ENCODE measurements at regions not wholly inside any gene's neighbourhood (a gene's known extent, or its start where the extent isn't known, plus 50 kb on each side); places are given as distances from the start of the nearest gene placed in this dataset.

DNA sequence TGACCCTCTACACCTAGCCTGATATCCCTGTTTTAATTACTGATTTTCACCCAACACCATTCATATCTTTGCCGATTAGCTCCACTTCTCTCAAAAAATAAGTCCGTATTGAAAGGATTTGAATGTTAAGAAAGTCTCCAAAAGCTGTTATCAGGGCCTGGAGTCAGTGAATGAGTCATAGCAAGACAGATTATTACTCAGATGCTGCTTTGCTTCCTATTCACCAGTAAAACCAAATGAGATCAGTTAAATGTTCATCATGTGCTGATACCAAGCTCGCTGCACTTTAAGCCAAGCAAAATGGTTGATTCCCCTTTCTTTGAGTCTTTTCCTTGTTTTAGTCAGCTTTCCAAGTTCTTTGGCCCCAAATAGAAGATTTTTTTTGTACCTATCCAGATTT, 228.4 kb downstream of the FAT3 start:
- no CpG with 5 or more reads among the region's 3 CpGs for WGBS (ENCODE audit: extremely low coverage, insufficient coverage, insufficient read length)
- Histone ChIP-seq H2BK120ac (ENCODE audit: insufficient read depth, low read length, poor library complexity) (no peak overlapping the region), H3K4ac (ENCODE audit: low read depth, low read length) (no peak overlapping the region), H3K27me3 (ENCODE audit: insufficient read depth, low read length) (no peaks in the 10 kb centered on the region), H4K91ac (ENCODE audit: low read depth, low read length) (no peak overlapping the region), H3K4me2 (ENCODE audit: low read length) (no peak overlapping the region), H4K12ac (ENCODE audit: low read depth, low read length) (no peak overlapping the region), H2BK5ac (ENCODE audit: low read depth, low read length, poor library complexity) (no peak overlapping the region), H4K8ac (ENCODE audit: low read depth, low read length) (no peak overlapping the region), H3K79me2 (ENCODE audit: control insufficient read depth, insufficient read depth, low read length, poor library complexity) (no peaks in the 10 kb centered on the region), H3K4me3 (ENCODE audit: low read depth, low read length) (no peak overlapping the region), H2BK12ac (ENCODE audit: low read length) (no peak overlapping the region), H3K9me3 (ENCODE audit: insufficient read depth, low read depth, low read length) (no peaks in the 10 kb centered on the region), H3K18ac (ENCODE audit: low read length) (no peak overlapping the region), H3K23ac (ENCODE audit: low read length) (no peak overlapping the region), H3K14ac (ENCODE audit: low read length) (no peak overlapping the region), H2AFZ (ENCODE audit: insufficient read depth, low read length, poor library complexity) (no peak overlapping the region), H3K27ac (ENCODE audit: low read depth, low read length) (no peak overlapping the region), H3K4me1 (ENCODE audit: control insufficient read depth in 1 of 2, insufficient read depth in 2 of 2, low read length in 2 of 2) (no peaks in the 10 kb centered on the region), H3K79me1 (ENCODE audit: low read length) (no peaks in the 10 kb centered on the region), H3K9ac (ENCODE audit: low read length) (no peak overlapping the region), H3K36me3 (ENCODE audit: control insufficient read depth in 1 of 2, insufficient read depth in 2 of 2, low read length in 2 of 2) (no peaks in the 10 kb centered on the region), H2AK5ac (ENCODE audit: low read length) (no peak overlapping the region)
- peak in 1 of 2 donors; percentile 41 for DNase-seq

DNA sequence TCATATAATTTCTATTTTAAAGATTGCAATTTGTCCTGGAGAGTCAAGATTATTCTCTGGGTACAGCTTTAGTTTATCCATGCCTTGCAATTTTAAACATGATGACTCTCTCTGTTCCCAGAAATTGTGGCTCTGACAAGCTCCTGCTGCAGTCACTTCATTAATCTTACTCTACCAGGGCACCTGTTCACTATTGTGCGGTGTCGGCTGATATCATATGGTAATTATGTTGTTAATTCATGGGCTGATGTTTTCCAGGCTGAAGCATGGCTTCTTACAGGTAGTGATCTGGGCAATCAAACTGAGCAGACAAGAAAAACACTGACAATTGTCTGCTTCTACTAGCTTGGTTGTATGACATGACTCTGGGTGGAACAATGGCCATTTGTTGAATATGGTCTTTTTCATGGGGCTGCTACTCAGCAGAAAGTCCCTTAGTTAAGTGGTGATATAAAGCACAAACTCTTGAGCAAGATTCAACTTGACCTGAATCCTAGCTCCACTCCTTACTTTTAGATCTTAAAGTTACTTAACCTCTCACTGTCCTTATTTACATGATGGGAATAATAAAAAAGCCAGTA, 230.7 kb downstream of the FAT3 start:
- Histone ChIP-seq H2BK120ac (ENCODE audit: insufficient read depth, low read length, poor library complexity) (no peak overlapping the region), H2BK5ac (ENCODE audit: low read depth, low read length, poor library complexity) (no peak overlapping the region), H3K4me1 (ENCODE audit: control insufficient read depth in 1 of 2, insufficient read depth in 2 of 2, low read length in 2 of 2) (no peaks in the 10 kb centered on the region), H3K4ac (ENCODE audit: low read depth, low read length) (no peak overlapping the region), H3K23ac (ENCODE audit: low read length) (no peak overlapping the region), H3K27me3 (ENCODE audit: insufficient read depth, low read length) (no peaks in the 10 kb centered on the region), H4K12ac (ENCODE audit: low read depth, low read length) (no peak overlapping the region), H2AK5ac (ENCODE audit: low read length) (no peak overlapping the region), H3K18ac (ENCODE audit: low read length) (no peak overlapping the region), H3K4me2 (ENCODE audit: low read length) (no peak overlapping the region), H3K79me2 (ENCODE audit: control insufficient read depth, insufficient read depth, low read length, poor library complexity) (no peaks in the 10 kb centered on the region), H3K79me1 (ENCODE audit: low read length) (no peaks in the 10 kb centered on the region), H3K9me3 (ENCODE audit: insufficient read depth, low read depth, low read length) (no peaks in the 10 kb centered on the region), H3K36me3 (ENCODE audit: control insufficient read depth in 1 of 2, insufficient read depth in 2 of 2, low read length in 2 of 2) (no peaks in the 10 kb centered on the region), H3K14ac (ENCODE audit: low read length) (no peak overlapping the region), H3K9ac (ENCODE audit: low read length) (no peak overlapping the region), H2AFZ (ENCODE audit: insufficient read depth, low read length, poor library complexity) (no peak overlapping the region), H4K91ac (ENCODE audit: low read depth, low read length) (no peak overlapping the region), H4K8ac (ENCODE audit: low read depth, low read length) (no peak overlapping the region), H3K4me3 (ENCODE audit: low read depth, low read length) (no peak overlapping the region), H2BK12ac (ENCODE audit: low read length) (no peak overlapping the region), H3K27ac (ENCODE audit: low read depth, low read length) (no peak overlapping the region)
- WGBS (ENCODE audit: extremely low coverage, insufficient coverage, insufficient read length): no CpG with 5 or more reads among the region's 2 CpGs
- no peak for DNase-seq

DNA sequence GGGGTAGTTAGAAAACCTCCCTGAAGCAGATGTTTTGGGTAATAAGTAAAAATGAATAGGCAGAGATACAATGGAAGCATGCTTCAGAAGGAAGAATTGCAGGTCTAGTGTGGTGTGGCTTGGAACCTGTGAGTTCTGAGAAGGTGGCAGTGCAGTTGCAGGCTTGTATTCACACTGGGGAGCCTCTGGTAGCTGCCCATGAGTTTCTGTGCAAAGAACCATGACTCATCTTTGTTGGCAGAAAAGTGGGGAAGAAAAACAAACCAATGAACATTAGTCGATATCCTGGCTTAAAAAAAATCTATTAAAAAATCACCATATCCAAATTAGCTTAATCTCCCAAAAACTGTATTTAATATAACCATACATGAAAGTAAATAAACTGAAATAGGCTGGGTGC, 232.6 kb downstream of the FAT3 start:
- Histone ChIP-seq H3K9ac (ENCODE audit: low read length) (no peak overlapping the region), H3K79me2 (ENCODE audit: control insufficient read depth, insufficient read depth, low read length, poor library complexity) (no peaks in the 10 kb centered on the region), H2AFZ (ENCODE audit: insufficient read depth, low read length, poor library complexity) (no peak overlapping the region), H3K18ac (ENCODE audit: low read length) (no peak overlapping the region), H2BK12ac (ENCODE audit: low read length) (no peak overlapping the region), H3K36me3 (ENCODE audit: control insufficient read depth in 1 of 2, insufficient read depth in 2 of 2, low read length in 2 of 2) (no peaks in the 10 kb centered on the region), H4K12ac (ENCODE audit: low read depth, low read length) (no peak overlapping the region), H3K4ac (ENCODE audit: low read depth, low read length) (no peak overlapping the region), H2AK5ac (ENCODE audit: low read length) (no peak overlapping the region), H3K27ac (ENCODE audit: low read depth, low read length) (no peak overlapping the region), H3K4me1 (ENCODE audit: control insufficient read depth in 1 of 2, insufficient read depth in 2 of 2, low read length in 2 of 2) (no peaks in the 10 kb centered on the region), H2BK120ac (ENCODE audit: insufficient read depth, low read length, poor library complexity) (no peak overlapping the region), H3K23ac (ENCODE audit: low read length) (no peak overlapping the region), H2BK5ac (ENCODE audit: low read depth, low read length, poor library complexity) (no peak overlapping the region), H3K79me1 (ENCODE audit: low read length) (no peaks in the 10 kb centered on the region), H4K91ac (ENCODE audit: low read depth, low read length) (no peak overlapping the region), H4K8ac (ENCODE audit: low read depth, low read length) (no peak overlapping the region), H3K14ac (ENCODE audit: low read length) (no peak overlapping the region), H3K27me3 (ENCODE audit: insufficient read depth, low read length) (no peaks in the 10 kb centered on the region), H3K4me3 (ENCODE audit: low read depth, low read length) (no peak overlapping the region), H3K9me3 (ENCODE audit: insufficient read depth, low read depth, low read length) (no peaks in the 10 kb centered on the region), H3K4me2 (ENCODE audit: low read length) (no peak overlapping the region)
- WGBS (ENCODE audit: extremely low coverage, insufficient coverage, insufficient read length): no CpG with 5 or more reads among the region's 1 CpG
- no peak for DNase-seq

DNA sequence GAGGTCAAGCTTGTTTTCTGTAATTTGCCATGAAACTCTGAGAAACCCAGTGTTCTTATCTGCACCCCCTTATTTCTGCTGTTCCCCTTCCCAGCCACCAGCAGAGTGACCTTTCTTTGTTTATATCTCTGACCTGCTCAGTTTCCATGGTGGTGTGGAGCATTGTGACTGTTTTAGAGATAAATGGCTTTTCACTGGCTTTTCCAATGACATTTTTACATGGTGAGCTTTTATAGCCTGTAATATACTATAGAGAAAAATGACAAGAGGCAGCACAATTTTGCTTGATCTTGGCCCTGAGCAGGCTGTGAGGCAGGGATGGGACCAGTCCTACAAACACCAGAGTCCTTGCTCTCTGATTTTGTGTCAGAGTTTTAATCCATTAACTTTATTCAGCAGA, 233.9 kb downstream of the FAT3 start:
- Histone ChIP-seq H2BK120ac (ENCODE audit: insufficient read depth, low read length, poor library complexity) (no peak overlapping the region), H3K4me3 (ENCODE audit: low read depth, low read length) (no peak overlapping the region), H4K8ac (ENCODE audit: low read depth, low read length) (no peak overlapping the region), H3K14ac (ENCODE audit: low read length) (no peak overlapping the region), H2BK5ac (ENCODE audit: low read depth, low read length, poor library complexity) (no peak overlapping the region), H3K23ac (ENCODE audit: low read length) (no peak overlapping the region), H3K79me1 (ENCODE audit: low read length) (no peaks in the 10 kb centered on the region), H2AK5ac (ENCODE audit: low read length) (no peak overlapping the region), H4K91ac (ENCODE audit: low read depth, low read length) (no peak overlapping the region), H3K27ac (ENCODE audit: low read depth, low read length) (no peak overlapping the region), H4K12ac (ENCODE audit: low read depth, low read length) (no peak overlapping the region), H3K18ac (ENCODE audit: low read length) (no peak overlapping the region), H3K4ac (ENCODE audit: low read depth, low read length) (no peak overlapping the region), H3K9me3 (ENCODE audit: insufficient read depth, low read depth, low read length) (no peaks in the 10 kb centered on the region), H3K79me2 (ENCODE audit: control insufficient read depth, insufficient read depth, low read length, poor library complexity) (no peaks in the 10 kb centered on the region), H3K36me3 (ENCODE audit: control insufficient read depth in 1 of 2, insufficient read depth in 2 of 2, low read length in 2 of 2) (no peaks in the 10 kb centered on the region), H2BK12ac (ENCODE audit: low read length) (no peak overlapping the region), H3K27me3 (ENCODE audit: insufficient read depth, low read length) (no peaks in the 10 kb centered on the region), H3K4me2 (ENCODE audit: low read length) (no peak overlapping the region), H3K9ac (ENCODE audit: low read length) (no peak overlapping the region), H2AFZ (ENCODE audit: insufficient read depth, low read length, poor library complexity) (no peak overlapping the region), H3K4me1 (ENCODE audit: control insufficient read depth in 1 of 2, insufficient read depth in 2 of 2, low read length in 2 of 2) (no peaks in the 10 kb centered on the region)
- no peak for DNase-seq

All from trophoblast cell (in vitro differentiated cells and primary cell).